Ishikawa (cell line): ENCODE measurements at regions not wholly inside any gene's neighbourhood (a gene's known extent, or its start where the extent isn't known, plus 50 kb on each side); places are given as distances from the start of the nearest gene placed in this dataset.

Source experiments
- CEBPB ChIP-seq: IDR thresholded peaks from 2 replicates; pipeline ENCODE4 v1.6.1; 2012
- CREB1 ChIP-seq: IDR thresholded peaks from 2 replicates; pipeline ENCODE4 v1.6.1; 2012; ENCODE audit warnings: low read depth
- EGR1 ChIP-seq: IDR thresholded peaks from 2 replicates; pipeline ENCODE4 v1.6.1; 2012
- EP300 ChIP-seq: IDR thresholded peaks from 2 replicates; pipeline ENCODE4 v1.6.1; 2012; ENCODE audit warnings: borderline replicate concordance
- FOXM1 ChIP-seq: IDR thresholded peaks from 2 replicates; pipeline ENCODE4 v1.6.1; 2012; ENCODE audit warnings: low read depth, borderline replicate concordance
- MAX ChIP-seq: IDR thresholded peaks from 2 replicates; pipeline ENCODE4 v1.6.1; 2012
- NFIC ChIP-seq: IDR thresholded peaks from 2 replicates; pipeline ENCODE4 v1.6.1; 2012
- RAD21 ChIP-seq: IDR thresholded peaks from 2 replicates; pipeline ENCODE4 v1.6.1; 2012; ENCODE audit warnings: low read depth
- REST ChIP-seq: IDR thresholded peaks from 2 replicates; pipeline ENCODE4 v1.6.1; 2012; ENCODE audit warnings: low read depth, mild to moderate bottlenecking
- TAF1 ChIP-seq: IDR thresholded peaks from 2 replicates; pipeline ENCODE4 v1.6.1; 2012; ENCODE audit warnings: low read depth, mild to moderate bottlenecking
- TCF12 ChIP-seq: IDR thresholded peaks from 2 replicates; pipeline ENCODE4 v1.6.1; 2012; ENCODE audit warnings: low read depth
- TEAD4 ChIP-seq: IDR thresholded peaks from 2 replicates; pipeline ENCODE4 v1.6.1; 2012
- USF1 ChIP-seq: IDR thresholded peaks from 2 replicates; pipeline ENCODE4 v1.6.1; 2012
- YY1 ChIP-seq: IDR thresholded peaks from 2 replicates; pipeline ENCODE4 v1.6.1; 2012; ENCODE audit warnings: low read depth
- ZBTB7A ChIP-seq: IDR thresholded peaks from 2 replicates; pipeline ENCODE4 v1.6.1; 2012; ENCODE audit warnings: low read depth

GRCh38 chr2:210956101-210956500, 399.7 kb downstream of the CPS1 start:
- no peak for TF ChIP-seq CREB1

- no peak for TF ChIP-seq TCF12
- no peak for TF ChIP-seq REST
- TF ChIP-seq RAD21: no peak
- no peak for TF ChIP-seq TAF1
- no peak for TF ChIP-seq YY1
Observed at GRCh38 chr2:210961249-210961648, 404.9 kb downstream of the CPS1 start.

- TF ChIP-seq USF1 (no peak), YY1 (no peak), NFIC (no peak), RAD21 (no peak), TEAD4 (no peak), EP300 (no peak), FOXM1 (no peak), CREB1 (no peak), TAF1 (no peak), EGR1 (no peak), MAX (no peak), REST (no peak)
Observed at GRCh38 chr2:210963386-210963785, 407.0 kb downstream of the CPS1 start.

GRCh38 chr2:210964141-210964764, 407.9 kb downstream of the CPS1 start:
- TF ChIP-seq REST (no peak), CREB1 (no peak), EP300 (no peak), CEBPB (no peak), ZBTB7A (no peak), MAX (no peak), YY1 (no peak), TAF1 (no peak), TCF12 (no peak), RAD21 (no peak), FOXM1 (no peak), EGR1 (no peak), TEAD4 (no peak), USF1 (no peak), NFIC (no peak)

GRCh38 chr2:210965472-210965871, 409.1 kb downstream of the CPS1 start:
- TF ChIP-seq NFIC (no peak), TCF12 (no peak), ZBTB7A (no peak), EGR1 (no peak), FOXM1 (no peak), YY1 (no peak), RAD21 (no peak), USF1 (no peak), CEBPB (no peak), EP300 (no peak), CREB1 (no peak), TEAD4 (no peak), REST (no peak), TAF1 (no peak)
